Activated CD4-positive, alpha-beta memory T cell treated with anti-CD3 and anti-CD28 coated beads for 36 hours (primary cell): ENCODE measurements at regions not wholly inside any gene's neighbourhood (a gene's known extent, or its start where the extent isn't known, plus 50 kb on each side); places are given as distances from the start of the nearest gene placed in this dataset.

Experiments used
- CTCF ChIA-PET: fragments of 350-600 bp; sonication (Branson Sonifier 250); formaldehyde crosslinking; loops from one replicate; lab custom pipeline; 2021; ENCODE audit warnings: antibody characterized with exemption, inconsistent platforms; lab: Charles Lee
- POLR2A ChIA-PET: fragments of 350-600 bp; sonication (Branson Sonifier 250); formaldehyde crosslinking; loops from one replicate; lab custom pipeline; 2021; ENCODE audit warnings: antibody characterized with exemption; lab: Charles Lee
- DNase-seq: peaks from one replicate; pipeline ENCODE4 v3.0.0-alpha.2; 2020
- H3K27ac Mint-ChIP-seq: one replicate; pipeline ENCODE4 v1.8.0; 2021; ENCODE audit warnings: mixed read lengths
- H3K27me3 Mint-ChIP-seq: one replicate; pipeline ENCODE4 v1.8.0; 2021; ENCODE audit warnings: mixed read lengths
- H3K36me3 Mint-ChIP-seq: one replicate; pipeline ENCODE4 v1.8.0; 2021; ENCODE audit warnings: mixed read lengths
- H3K4me1 Mint-ChIP-seq: one replicate; pipeline ENCODE4 v1.8.0; 2021; ENCODE audit warnings: low read depth, mixed read lengths
- H3K4me3 Mint-ChIP-seq: one replicate; pipeline ENCODE4 v1.8.0; 2021; ENCODE audit warnings: mild to moderate bottlenecking, mixed read lengths
- H3K9me3 Mint-ChIP-seq: one replicate; pipeline ENCODE4 v1.8.0; 2021; ENCODE audit warnings: mixed read lengths
- intact Hi-C: fragments of 100-400 bp; cut with micrococcal nuclease; formaldehyde crosslinking; loops from one replicate; pipeline ENCODE4 v1.15.1; 2023

DNA sequence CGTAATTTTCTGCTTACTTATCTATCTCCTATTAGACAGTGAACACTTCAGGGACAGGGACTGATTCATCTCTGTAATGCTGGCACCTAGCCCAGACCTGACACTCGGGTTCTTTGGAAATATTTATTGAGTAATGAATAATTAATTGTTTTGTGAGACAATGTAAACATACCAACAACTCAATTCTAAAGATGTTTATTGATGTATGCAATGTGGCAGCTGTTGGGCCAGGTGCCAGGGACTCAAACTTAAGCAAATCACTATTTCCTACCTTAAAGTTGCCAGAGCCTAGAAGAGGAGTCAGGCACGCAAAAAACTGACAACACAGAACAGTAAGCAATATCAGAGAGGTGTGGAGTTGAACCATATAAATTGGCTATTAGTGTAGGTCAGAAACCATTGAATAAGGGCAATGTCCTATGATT, 63.6 kb upstream of the BMPER start:
- Mint-ChIP-seq H3K36me3 (no peaks in the 10 kb centered on the region), H3K4me3 (no peak overlapping the region), H3K9me3 (peaks cover 4% of the 10 kb centered on the region), H3K27me3 (peaks cover 3% of the 10 kb centered on the region), H3K27ac (no peak overlapping the region), H3K4me1 (no peaks in the 10 kb centered on the region)
- ChIA-PET CTCF (no interaction called here), POLR2A (no interaction called here)
- intact Hi-C loops: no loop called here
- DNase-seq: no peak

DNA sequence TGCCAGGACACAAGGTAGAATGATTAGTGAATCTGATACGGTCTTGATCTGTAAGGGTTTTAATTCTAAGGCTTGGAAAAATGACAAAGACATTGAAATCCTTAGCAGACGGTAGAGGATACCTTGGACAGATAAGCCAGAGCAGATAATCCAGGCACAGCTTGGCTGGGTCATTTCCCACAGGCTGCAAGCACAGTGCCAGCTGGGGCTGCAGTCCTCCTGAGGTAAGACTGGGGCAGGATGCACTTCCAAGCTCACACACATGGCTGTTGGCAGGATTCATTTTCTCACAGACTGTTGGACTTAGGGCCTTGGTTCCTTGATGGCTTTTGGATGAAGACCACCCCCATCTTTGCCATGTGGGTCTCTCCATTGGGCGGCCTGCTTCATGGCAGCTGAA, 63.2 kb upstream of the BMPER start:
- Mint-ChIP-seq H3K4me3 (no peak overlapping the region), H3K36me3 (no peaks in the 10 kb centered on the region), H3K4me1 (no peaks in the 10 kb centered on the region), H3K9me3 (no peaks in the 10 kb centered on the region), H3K27ac (no peak overlapping the region), H3K27me3 (peaks cover 3% of the 10 kb centered on the region)
- CTCF ChIA-PET: no interaction called here
- POLR2A ChIA-PET: no interaction called here
- intact Hi-C loops: no loop called here
- DNase-seq: no peak

DNA sequence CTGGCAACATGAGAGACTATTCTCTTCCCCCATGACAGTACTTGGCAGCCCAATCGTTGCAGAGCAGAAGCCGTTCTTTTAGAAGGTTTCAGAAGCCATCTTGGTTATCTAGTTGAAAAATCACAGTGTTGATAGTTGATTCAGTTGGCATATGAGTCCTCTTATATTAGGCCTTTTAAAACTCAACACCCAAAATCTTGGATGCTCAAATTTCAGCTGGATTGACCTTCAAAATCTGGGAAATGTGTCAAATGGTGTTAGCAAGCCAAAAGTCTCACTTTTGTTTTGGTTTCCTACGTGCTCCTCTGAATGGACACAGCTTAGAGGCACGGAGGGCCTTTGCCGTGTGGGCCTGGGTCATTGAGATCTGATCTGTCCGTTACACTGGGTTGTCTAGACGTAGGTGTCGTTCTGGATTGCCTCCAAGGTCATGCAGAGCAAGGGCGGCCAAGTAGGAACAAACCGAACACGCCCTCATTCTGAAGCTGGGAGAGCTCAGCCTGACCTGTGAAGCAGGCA, 59.3 kb upstream of the BMPER start:
- H3K27me3 Mint-ChIP-seq: peaks cover 2% of the 10 kb centered on the region
- CTCF ChIA-PET: no interaction called here
- no peaks in the 10 kb centered on the region for H3K4me1 Mint-ChIP-seq
- H3K9me3 Mint-ChIP-seq: no peaks in the 10 kb centered on the region
- POLR2A ChIA-PET: no interaction called here
- H3K4me3 Mint-ChIP-seq: no peak overlapping the region
- no peaks in the 10 kb centered on the region for H3K36me3 Mint-ChIP-seq
- intact Hi-C loops: no loop called here
- DNase-seq: no peak
- H3K27ac Mint-ChIP-seq: no peak overlapping the region

DNA sequence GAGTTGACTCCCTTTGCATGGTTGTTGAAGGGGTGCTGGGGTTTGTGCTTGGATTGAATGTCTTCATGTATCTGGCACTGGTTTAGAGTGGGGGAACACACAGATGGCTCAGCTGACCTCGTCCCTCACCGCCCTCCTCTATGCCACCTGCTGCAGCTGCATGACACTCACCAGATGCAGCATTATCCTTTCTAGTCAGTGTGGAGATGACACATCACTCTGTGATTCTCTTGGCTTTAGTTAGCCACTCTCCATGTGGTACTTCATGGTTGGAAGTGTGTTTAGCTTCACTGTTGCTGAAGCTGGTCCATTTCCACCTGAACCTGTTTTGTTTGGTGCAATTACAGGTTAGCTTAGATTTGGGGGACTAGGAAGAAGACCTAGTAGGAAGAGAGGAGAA, 56.3 kb upstream of the BMPER start:
- intact Hi-C loops: no loop called here
- Mint-ChIP-seq H3K4me3 (no peak overlapping the region), H3K36me3 (no peaks in the 10 kb centered on the region), H3K27me3 (peaks cover 2% of the 10 kb centered on the region), H3K4me1 (no peaks in the 10 kb centered on the region), H3K27ac (no peak overlapping the region), H3K9me3 (no peaks in the 10 kb centered on the region)
- DNase-seq: no peak
- POLR2A ChIA-PET: no interaction called here
- CTCF ChIA-PET: no interaction called here

DNA sequence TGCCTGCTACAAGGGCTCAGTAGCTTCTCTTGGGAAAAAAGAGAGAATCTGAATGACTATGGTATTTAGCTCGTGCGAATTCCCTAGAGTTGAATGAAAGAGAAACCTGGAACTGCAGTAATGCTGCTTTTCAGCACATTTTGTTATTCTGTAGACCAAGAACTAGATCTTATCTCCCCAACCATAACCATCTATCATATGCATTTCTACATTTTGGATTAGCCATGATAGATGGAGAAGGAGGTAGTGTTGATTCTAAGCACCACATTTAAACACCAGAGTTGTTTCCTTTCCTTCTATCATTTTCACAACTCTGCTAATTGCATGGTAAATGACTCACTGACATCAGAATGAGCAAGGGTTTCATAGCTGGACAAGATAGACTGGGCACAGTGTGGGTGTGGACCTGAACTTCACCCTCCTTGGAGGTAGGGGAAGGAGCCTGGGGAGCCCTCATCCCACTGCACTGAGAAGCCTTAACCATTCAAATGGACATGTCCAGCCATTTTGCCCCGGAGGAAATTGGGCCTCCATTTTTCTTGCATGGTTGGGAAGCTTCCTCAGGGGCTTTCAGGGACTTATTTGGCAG, 55.3 kb upstream of the BMPER start:
- intact Hi-C loops: no loop called here
- CTCF ChIA-PET: no interaction called here

DNA sequence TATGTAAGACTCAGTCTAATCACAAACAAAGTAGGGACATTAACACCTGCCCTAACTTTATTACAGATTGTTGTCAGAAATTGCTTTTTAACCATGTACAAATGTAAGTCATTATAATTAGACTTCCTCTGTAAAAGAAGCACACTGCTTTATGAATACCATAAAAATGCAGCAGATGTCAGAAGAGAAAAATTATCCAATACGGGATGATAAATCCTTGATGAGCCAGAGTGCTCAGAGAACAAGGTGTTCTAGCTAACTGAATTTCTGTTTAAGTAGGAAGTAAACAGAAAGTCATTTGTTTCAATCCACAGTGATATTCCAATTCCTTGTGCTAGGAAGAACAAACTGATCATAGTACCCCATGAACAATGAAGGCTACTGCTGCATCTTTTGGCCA, 54.6 kb upstream of the BMPER start:
- CTCF ChIA-PET: no interaction called here
- Mint-ChIP-seq H3K27me3 (peaks cover 4% of the 10 kb centered on the region), H3K27ac (no peak overlapping the region), H3K36me3 (no peaks in the 10 kb centered on the region), H3K4me1 (no peaks in the 10 kb centered on the region), H3K4me3 (no peak overlapping the region), H3K9me3 (no peaks in the 10 kb centered on the region)
- no peak for DNase-seq
- intact Hi-C loops: no loop called here
- POLR2A ChIA-PET: no interaction called here

More for the DNA sequence above, 55.3 kb upstream of the BMPER start:
- no peak overlapping the region for H3K27ac Mint-ChIP-seq
- H3K4me1 Mint-ChIP-seq: no peaks in the 10 kb centered on the region
- no peak for DNase-seq
- POLR2A ChIA-PET: no interaction called here
- H3K4me3 Mint-ChIP-seq: no peak overlapping the region
- H3K27me3 Mint-ChIP-seq: peaks cover 4% of the 10 kb centered on the region
- no peaks in the 10 kb centered on the region for H3K9me3 Mint-ChIP-seq
- H3K36me3 Mint-ChIP-seq: no peaks in the 10 kb centered on the region

DNA sequence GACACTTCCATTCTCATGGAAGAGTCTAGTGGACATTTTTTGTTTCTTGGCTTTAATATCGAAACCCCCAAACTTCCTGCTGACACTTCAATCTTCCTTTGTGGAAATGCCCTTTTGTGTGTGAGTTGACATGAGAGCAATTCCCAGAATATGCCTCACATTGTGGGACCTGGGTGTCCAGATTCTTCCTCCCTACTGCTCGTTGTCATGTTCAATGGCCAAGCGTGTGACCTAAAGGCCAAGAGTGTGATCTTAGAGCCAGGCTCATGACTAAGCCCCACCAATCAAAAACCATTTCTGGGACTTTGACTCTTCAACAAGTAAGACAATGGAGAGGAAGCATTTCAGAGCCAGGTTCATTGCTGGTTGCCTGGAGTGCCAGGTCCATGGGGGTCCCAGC, 52.5 kb upstream of the BMPER start:
- POLR2A ChIA-PET: no interaction called here
- Mint-ChIP-seq H3K4me3 (no peak overlapping the region), H3K27ac (no peak overlapping the region), H3K4me1 (no peaks in the 10 kb centered on the region), H3K27me3 (peaks cover 4% of the 10 kb centered on the region), H3K9me3 (no peaks in the 10 kb centered on the region), H3K36me3 (no peaks in the 10 kb centered on the region)
- CTCF ChIA-PET: no interaction called here
- intact Hi-C loops: no loop called here
- DNase-seq: no peak

DNA sequence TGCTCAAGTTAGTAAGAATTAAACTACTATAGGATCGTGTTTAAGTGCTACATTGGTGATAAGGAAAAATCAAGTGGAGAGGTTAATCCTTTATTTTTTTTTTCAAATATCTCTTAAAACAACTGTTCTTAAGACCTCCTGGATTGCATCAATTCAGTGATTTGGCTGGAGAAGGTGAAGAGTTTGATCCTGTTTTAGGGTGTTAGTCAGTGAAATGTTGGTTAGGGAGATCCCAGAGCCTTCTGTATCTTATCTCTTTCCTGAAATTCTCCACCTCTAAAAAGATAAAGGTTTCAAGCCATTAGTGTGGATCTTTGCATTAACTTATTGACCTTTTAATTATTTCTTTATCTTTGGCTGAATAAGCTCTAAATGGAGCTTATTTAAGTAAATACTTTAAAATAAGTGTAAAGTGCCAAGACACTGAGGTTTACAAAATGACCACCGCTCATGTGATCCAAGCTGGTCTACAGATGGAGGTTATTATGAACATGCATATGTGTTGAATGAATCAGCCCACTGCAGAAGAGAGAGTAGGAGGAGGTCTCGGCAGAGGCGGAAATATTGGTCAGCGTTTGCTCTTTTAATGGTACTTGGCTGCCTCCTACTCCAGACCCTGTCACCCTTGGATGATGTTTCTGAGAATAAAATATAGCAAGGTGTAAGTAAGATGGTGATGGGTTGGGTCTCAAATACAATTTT, 51.8 kb upstream of the BMPER start:
- Mint-ChIP-seq H3K9me3 (no peaks in the 10 kb centered on the region), H3K36me3 (no peaks in the 10 kb centered on the region), H3K4me3 (no peak overlapping the region), H3K27ac (no peak overlapping the region), H3K27me3 (peaks cover 4% of the 10 kb centered on the region), H3K4me1 (no peaks in the 10 kb centered on the region)
- DNase-seq: no peak
- CTCF ChIA-PET: no interaction called here
- intact Hi-C loops: no loop called here
- POLR2A ChIA-PET: no interaction called here

DNA sequence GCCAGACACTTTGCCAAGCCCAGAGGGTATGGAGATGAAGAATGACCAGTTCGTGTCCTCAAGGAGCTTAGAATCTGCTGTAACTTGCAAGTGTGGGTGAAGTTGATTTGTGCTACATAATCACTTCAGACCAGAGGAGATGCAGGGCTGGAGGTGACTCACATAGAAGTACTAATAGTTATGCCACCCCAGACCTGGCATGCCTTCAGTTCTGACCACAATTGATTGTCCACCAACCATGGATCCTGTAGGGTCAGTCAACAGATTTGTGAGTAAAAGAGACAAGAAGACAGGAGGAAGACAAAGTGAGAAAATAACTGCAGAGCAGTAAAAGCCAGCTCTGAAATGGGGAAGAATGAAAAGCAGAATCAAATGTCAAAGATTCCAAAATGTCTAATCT, 51.2 kb upstream of the BMPER start:
- CTCF ChIA-PET: no interaction called here

DNA sequence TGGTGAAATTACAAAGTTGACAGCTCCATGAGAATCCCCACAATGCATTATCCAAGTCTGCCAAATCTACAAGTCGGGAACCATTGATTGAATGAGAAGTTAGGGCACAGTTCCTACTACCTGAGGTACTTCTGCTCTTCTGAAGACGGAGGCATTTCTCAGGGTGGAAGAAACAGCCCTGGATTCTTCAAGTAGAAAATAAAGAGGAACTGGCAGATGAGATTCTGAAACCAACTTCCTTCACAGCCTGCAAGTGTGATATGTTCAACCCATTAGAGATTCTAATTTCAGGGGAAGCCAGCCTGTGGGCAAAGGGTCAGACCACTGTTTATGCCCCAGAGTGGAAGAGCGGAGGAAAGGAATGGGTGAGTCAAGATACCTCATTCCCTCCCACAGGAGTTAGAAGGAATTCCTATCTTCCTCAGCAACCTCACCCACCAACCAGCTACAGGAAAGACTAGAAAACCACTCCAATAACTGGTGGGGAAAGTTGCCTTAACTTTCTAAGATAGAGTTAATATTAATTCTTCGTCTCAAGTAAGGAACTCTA, 50.5 kb upstream of the BMPER start:
- no peak overlapping the region for H3K4me3 Mint-ChIP-seq
- POLR2A ChIA-PET: no interaction called here
- CTCF ChIA-PET: no interaction called here

More for the DNA sequence above, 51.2 kb upstream of the BMPER start:
- Mint-ChIP-seq H3K9me3 (no peaks in the 10 kb centered on the region), H3K4me1 (no peaks in the 10 kb centered on the region), H3K4me3 (no peak overlapping the region), H3K27ac (no peak overlapping the region), H3K36me3 (no peaks in the 10 kb centered on the region), H3K27me3 (peaks cover 2% of the 10 kb centered on the region)
- POLR2A ChIA-PET: no interaction called here
- no peak for DNase-seq
- intact Hi-C loops: no loop called here

More for the DNA sequence above, 50.5 kb upstream of the BMPER start:
- Mint-ChIP-seq H3K36me3 (no peaks in the 10 kb centered on the region), H3K27me3 (peaks cover 2% of the 10 kb centered on the region), H3K4me1 (no peaks in the 10 kb centered on the region), H3K27ac (no peak overlapping the region), H3K9me3 (no peaks in the 10 kb centered on the region)
- DNase-seq: no peak
- intact Hi-C loops: no loop called here
